SK-N-MC (cell line): ENCODE measurements at regions not wholly inside any gene's neighbourhood (a gene's known extent, or its start where the extent isn't known, plus 50 kb on each side); places are given as distances from the start of the nearest gene placed in this dataset.

Source experiments
- EZH2 ChIP-seq: fragments of 200-600 bp; sonication (generic); IDR thresholded peaks from one replicate; pipeline ENCODE4 v1.6.1; 2017; ENCODE audit warnings: antibody characterized with exemption
- POLR2AphosphoS5 ChIP-seq: IDR thresholded peaks from 2 replicates; pipeline ENCODE4 v1.6.1; 2012; ENCODE audit warnings: mild to moderate bottlenecking, low read depth, low read length, borderline replicate concordance

- TF ChIP-seq POLR2AphosphoS5 (no peak), EZH2 (no peak)
These were observed 58.4 kb upstream of the GLI2 start for GRCh38 chr2:120677221-120677620.
